ENCODE measurements at regions not wholly inside any gene's neighbourhood (a gene's known extent, or its start where the extent isn't known, plus 50 kb on each side); places are given as distances from the start of the nearest gene placed in this dataset.

- Histone ChIP-seq H3K4me3 (ENCODE audit: low read length, poor library complexity, severe bottlenecking) (no peak overlapping the region), H4K20me1 (ENCODE audit: insufficient read depth, low read length, poor library complexity, severe bottlenecking) (no peaks in the 10 kb centered on the region), H3K36me3 (ENCODE audit: insufficient read depth, low read length) (no peaks in the 10 kb centered on the region), H3F3A (ENCODE audit: low read depth) (no peaks in the 10 kb centered on the region), H3K9me2 (replicated peaks; ENCODE audit: low read depth, low read length) (no peaks in the 10 kb centered on the region), H3K4me1 (ENCODE audit: insufficient read depth, low read length, poor library complexity, severe bottlenecking) (no peaks in the 10 kb centered on the region), H3K4me2 (ENCODE audit: low read depth, low read length, poor library complexity, severe bottlenecking) (no peak overlapping the region), H3K27me3 (ENCODE audit: insufficient read depth, low read length, poor library complexity, severe bottlenecking) (no peaks in the 10 kb centered on the region), H3K9me3 (ENCODE audit: insufficient read depth, low read depth, low read length) (0 out of 2 replicates have a peak, but pooled peaks cover 3% of the 10 kb centered on the region), H2AFZ (ENCODE audit: low read length) (no peak overlapping the region), H3K9ac (ENCODE audit: low read depth, low read length, poor library complexity, severe bottlenecking) (no peak overlapping the region), H3K79me2 (ENCODE audit: insufficient read depth, low read length) (no peaks in the 10 kb centered on the region)
- TF ChIP-seq EZH2phosphoT487 (IDR thresholded peaks at IDR 0.05; ENCODE audit: borderline replicate concordance) (no peak), CTCF (conservative IDR thresholded peaks at IDR 0.05; ENCODE audit: low read length) (no peak)
Measured at GRCh38 chr17:72336026-72336803, 215.4 kb downstream of the SOX9 start.

DNA sequence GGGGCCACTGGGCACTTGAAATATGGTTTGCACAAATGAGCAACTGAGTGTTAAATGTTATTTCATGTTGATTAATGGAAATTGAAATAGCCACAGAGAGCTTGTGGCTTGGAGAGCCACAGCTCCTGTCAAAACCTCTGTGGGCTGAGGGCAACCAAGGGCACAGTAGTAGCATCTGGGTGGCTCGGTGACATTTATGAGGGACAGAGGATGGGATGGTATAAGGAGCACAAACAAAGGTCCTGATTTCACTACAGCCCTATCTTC is 215.9 kb downstream of the SOX9 start:
- H2AFZ ChIP-seq (ENCODE audit: low read length) = no peak overlapping the region
- no peak overlapping the region for H3K4me3 ChIP-seq (ENCODE audit: low read length, poor library complexity, severe bottlenecking)
- no peak overlapping the region for H3K4me2 ChIP-seq (ENCODE audit: low read depth, low read length, poor library complexity, severe bottlenecking)
- no peaks in the 10 kb centered on the region for H3F3A ChIP-seq (ENCODE audit: low read depth)
- TF ChIP-seq EZH2phosphoT487 (IDR thresholded peaks at IDR 0.05; ENCODE audit: borderline replicate concordance) (no peak), CTCF (conservative IDR thresholded peaks at IDR 0.05; ENCODE audit: low read length) (no peak)
- no peaks in the 10 kb centered on the region for H3K4me1 ChIP-seq (ENCODE audit: insufficient read depth, low read length, poor library complexity, severe bottlenecking)
- no peak overlapping the region for H3K9ac ChIP-seq (ENCODE audit: low read depth, low read length, poor library complexity, severe bottlenecking)
- H4K20me1 ChIP-seq (ENCODE audit: insufficient read depth, low read length, poor library complexity, severe bottlenecking) = no peaks in the 10 kb centered on the region
- no peaks in the 10 kb centered on the region for H3K27me3 ChIP-seq (ENCODE audit: insufficient read depth, low read length, poor library complexity, severe bottlenecking)
- H3K9me2 ChIP-seq (replicated peaks; ENCODE audit: low read depth, low read length) = no peaks in the 10 kb centered on the region
- no peaks in the 10 kb centered on the region for H3K36me3 ChIP-seq (ENCODE audit: insufficient read depth, low read length)
- H3K79me2 ChIP-seq (ENCODE audit: insufficient read depth, low read length) = no peaks in the 10 kb centered on the region
- 0 out of 2 replicates have a peak, but pooled peaks cover 3% of the 10 kb centered on the region for H3K9me3 ChIP-seq (ENCODE audit: insufficient read depth, low read depth, low read length)

DNA sequence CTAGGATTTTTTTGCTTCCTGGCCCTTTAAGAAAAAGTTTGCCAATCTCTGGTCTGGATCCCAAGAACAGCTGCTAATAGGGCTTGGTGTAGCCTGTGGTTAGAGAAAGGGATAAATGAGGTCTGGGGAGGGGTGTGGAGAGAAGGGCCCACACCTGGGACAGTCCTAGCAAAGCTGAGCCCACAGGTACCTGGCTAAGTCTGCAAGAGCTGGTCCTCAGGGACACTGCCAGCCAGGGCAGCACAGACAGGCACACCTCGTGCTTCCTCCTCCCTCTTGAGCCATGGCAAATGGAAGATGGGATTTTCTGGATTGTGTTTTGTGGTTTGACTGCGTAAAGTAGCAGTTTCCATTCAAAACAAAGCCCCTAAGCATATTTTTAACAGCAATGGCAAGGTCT is 217.5 kb downstream of the SOX9 start:
- no peaks in the 10 kb centered on the region for H3K36me3 ChIP-seq (ENCODE audit: insufficient read depth, low read length)
- H2AFZ ChIP-seq (ENCODE audit: low read length) = no peak overlapping the region
- H3K4me2 ChIP-seq (ENCODE audit: low read depth, low read length, poor library complexity, severe bottlenecking) = no peak overlapping the region
- no peak overlapping the region for H3K4me3 ChIP-seq (ENCODE audit: low read length, poor library complexity, severe bottlenecking)
- no peaks in the 10 kb centered on the region for H3K79me2 ChIP-seq (ENCODE audit: insufficient read depth, low read length)
- no peak overlapping the region for H3K9ac ChIP-seq (ENCODE audit: low read depth, low read length, poor library complexity, severe bottlenecking)
- no peaks in the 10 kb centered on the region for H3F3A ChIP-seq (ENCODE audit: low read depth)
- TF ChIP-seq EZH2phosphoT487 (IDR thresholded peaks at IDR 0.05; ENCODE audit: borderline replicate concordance) (no peak), CTCF (conservative IDR thresholded peaks at IDR 0.05; ENCODE audit: low read length) (no peak)
- no peaks in the 10 kb centered on the region for H4K20me1 ChIP-seq (ENCODE audit: insufficient read depth, low read length, poor library complexity, severe bottlenecking)
- H3K9me2 ChIP-seq (replicated peaks; ENCODE audit: low read depth, low read length) = no peaks in the 10 kb centered on the region
- H3K27me3 ChIP-seq (ENCODE audit: insufficient read depth, low read length, poor library complexity, severe bottlenecking) = no peaks in the 10 kb centered on the region
- no peaks in the 10 kb centered on the region for H3K4me1 ChIP-seq (ENCODE audit: insufficient read depth, low read length, poor library complexity, severe bottlenecking)
- peaks cover 3% of the 10 kb centered on the region; the same call in 1 of the 2 replicates for H3K9me3 ChIP-seq (ENCODE audit: insufficient read depth, low read depth, low read length)

Data from Loucy (cell line).